Breast epithelium (tissue), 4 donors: ENCODE measurements at regions not wholly inside any gene's neighbourhood (a gene's known extent, or its start where the extent isn't known, plus 50 kb on each side); places are given as distances from the start of the nearest gene placed in this dataset.

ENCODE experiments used
- DNase-seq, 2 donors: peaks; one replicate each; pipeline ENCODE4 v3.0.0-alpha.2; 2019; ENCODE audit warnings: low spot score in 2 of 2
- H3K27ac ChIP-seq, 2 donors: fragments of 200-600 bp; sonication (generic) in 1 of 2; one replicate each; pipeline ENCODE4 v1.5.1; 2016 to 2019; ENCODE audit warnings: mild to moderate bottlenecking in 1 of 2
- H3K27me3 ChIP-seq, 2 donors: fragments of 200-600 bp; sonication (generic) in 1 of 2; one replicate each; pipeline versions ENCODE4 v1.5.1 to v1.6.0; 2017 to 2019; ENCODE audit warnings: control low read depth in 1 of 2, mild to moderate bottlenecking in 1 of 2
- H3K36me3 ChIP-seq: fragments of 200-600 bp; one replicate; pipeline ENCODE4 v1.5.1; 2019
- H3K4me1 ChIP-seq, 2 donors: fragments of 200-600 bp; sonication (generic); one replicate each; pipeline ENCODE4 v1.5.1; 2016 to 2019; ENCODE audit warnings: control low read depth in 1 of 2
- H3K4me3 ChIP-seq, 3 donors: fragments of 200-600 bp; sonication (generic); 1 replicate in 2 of 3; 2 replicates in 1 of 3; pipeline ENCODE4 v1.5.1; 2016 to 2019; ENCODE audit warnings: mild to moderate bottlenecking in 3 of 3, moderate library complexity in 2 of 3
- H3K9me3 ChIP-seq, 2 donors: fragments of 200-600 bp; sonication (generic) in 1 of 2; one replicate each; pipeline ENCODE4 v1.5.1; 2016 to 2019; ENCODE audit warnings: control low read depth in 1 of 2
- CTCF ChIP-seq, 3 donors: fragments of 450-650 bp; IDR thresholded peaks; one replicate each; pipeline ENCODE4 v1.5.1; 2016 to 2017; ENCODE audit warnings: antibody characterized with exemption in 3 of 3, mild to moderate bottlenecking in 3 of 3, moderate library complexity in 3 of 3
- POLR2A ChIP-seq: fragments of 450-650 bp; IDR thresholded peaks from one replicate; pipeline ENCODE4 v1.6.1; 2016; ENCODE audit warnings: antibody characterized with exemption, mild to moderate bottlenecking, moderate library complexity
- POLR2AphosphoS5 ChIP-seq, 3 donors: sonication (generic); formaldehyde crosslinking; IDR thresholded peaks; one replicate each; pipeline ENCODE4 v1.6.1; 2017; ENCODE audit warnings: antibody characterized with exemption in 3 of 3
- intact Hi-C: fragments of 100-400 bp; cut with DNase I; formaldehyde crosslinking; loops from one replicate; pipeline ENCODE4 v1.15.1; 2023; ENCODE audit warnings: low total_unique reads

GRCh38 chr1:232134365-232134764 is 495.6 kb downstream of the SIPA1L2 start:
- TF ChIP-seq CTCF (IDR thresholded peaks at IDR 0.05) (no peak), POLR2A (no peak), POLR2AphosphoS5 (IDR thresholded peaks at IDR 0.05) (no peak)
- no peak overlapping the region for H3K4me3 ChIP-seq
- H3K27ac ChIP-seq = no peak overlapping the region
- DNase-seq = no peak
- H3K36me3 ChIP-seq = no peaks in the 10 kb centered on the region
- H3K9me3 ChIP-seq = peaks cover 0 to 12% of the 10 kb centered on the region in 2 donors
- intact Hi-C loops = no loop called here
- no peaks in the 10 kb centered on the region for H3K4me1 ChIP-seq
- H3K27me3 ChIP-seq = no peaks in the 10 kb centered on the region

GRCh38 chr1:232132572-232132971 is 497.4 kb downstream of the SIPA1L2 start:
- no peak for TF ChIP-seq POLR2AphosphoS5 (IDR thresholded peaks at IDR 0.05)
- TF ChIP-seq POLR2A = no peak
- TF ChIP-seq CTCF (IDR thresholded peaks at IDR 0.05) = no peak
- Histone ChIP-seq H3K4me3 (no peak overlapping the region), H3K27me3 (no peaks in the 10 kb centered on the region), H3K27ac (no peak overlapping the region), H3K4me1 (no peaks in the 10 kb centered on the region), H3K9me3 (peaks cover 0 to 12% of the 10 kb centered on the region in 2 donors), H3K36me3 (no peaks in the 10 kb centered on the region)
- DNase-seq = no peak
- intact Hi-C loops = no loop called here

- Histone ChIP-seq H3K4me3 (no peak overlapping the region), H3K27me3 (no peaks in the 10 kb centered on the region), H3K9me3 (peaks cover 0 to 12% of the 10 kb centered on the region in 2 donors), H3K36me3 (no peaks in the 10 kb centered on the region), H3K4me1 (no peaks in the 10 kb centered on the region), H3K27ac (no peak overlapping the region)
- intact Hi-C loops = no loop called here
- no peak for TF ChIP-seq CTCF (IDR thresholded peaks at IDR 0.05)
- no peak for TF ChIP-seq POLR2A
- no peak for TF ChIP-seq POLR2AphosphoS5 (IDR thresholded peaks at IDR 0.05)
- no peak for DNase-seq
Measured at GRCh38 chr1:232131715-232132391, 498.1 kb downstream of the SIPA1L2 start.

- DNase-seq = no peak
- no peaks in the 10 kb centered on the region for H3K36me3 ChIP-seq
- H3K9me3 ChIP-seq = peaks cover 0 to 12% of the 10 kb centered on the region in 2 donors
- no peaks in the 10 kb centered on the region for H3K27me3 ChIP-seq
- TF ChIP-seq CTCF (IDR thresholded peaks at IDR 0.05) = no peak
- TF ChIP-seq POLR2A = no peak
- no peak for TF ChIP-seq POLR2AphosphoS5 (IDR thresholded peaks at IDR 0.05)
- no peak overlapping the region for H3K4me3 ChIP-seq
- intact Hi-C loops = no loop called here
- no peak overlapping the region for H3K27ac ChIP-seq
- H3K4me1 ChIP-seq = no peaks in the 10 kb centered on the region
Measured at GRCh38 chr1:232130815-232131480, 499.0 kb downstream of the SIPA1L2 start.

GRCh38 chr1:232127190-232127589 is 500.6 kb downstream of the DISC1 start:
- DNase-seq = no peak
- H3K27ac ChIP-seq = no peak overlapping the region
- H3K27me3 ChIP-seq = no peaks in the 10 kb centered on the region
- intact Hi-C loops = no loop called here
- H3K4me1 ChIP-seq = no peaks in the 10 kb centered on the region
- H3K4me3 ChIP-seq = no peak overlapping the region
- TF ChIP-seq POLR2A (no peak), CTCF (IDR thresholded peaks at IDR 0.05) (no peak), POLR2AphosphoS5 (IDR thresholded peaks at IDR 0.05) (no peak)
- no peaks in the 10 kb centered on the region for H3K36me3 ChIP-seq
- peaks cover 0 to 12% of the 10 kb centered on the region in 2 donors for H3K9me3 ChIP-seq
